22Rv1 (cell line): ENCODE measurements at regions not wholly inside any gene's neighbourhood (a gene's known extent, or its start where the extent isn't known, plus 50 kb on each side); places are given as distances from the start of the nearest gene placed in this dataset.

Experiments used
- ZFX ChIP-seq: fragments of 450-650 bp; IDR thresholded peaks from 2 replicates; pipeline ENCODE4 v1.6.1; 2017; ENCODE audit warnings: antibody characterized with exemption, borderline replicate concordance
- TF ChIP-seq, protein P1 (sequence below): fragments of 450-650 bp; IDR thresholded peaks from 2 replicates; pipeline ENCODE4 v1.5.1; 2017; ENCODE audit warnings: mild to moderate bottlenecking

- TF ChIP-seq, protein P1, sequence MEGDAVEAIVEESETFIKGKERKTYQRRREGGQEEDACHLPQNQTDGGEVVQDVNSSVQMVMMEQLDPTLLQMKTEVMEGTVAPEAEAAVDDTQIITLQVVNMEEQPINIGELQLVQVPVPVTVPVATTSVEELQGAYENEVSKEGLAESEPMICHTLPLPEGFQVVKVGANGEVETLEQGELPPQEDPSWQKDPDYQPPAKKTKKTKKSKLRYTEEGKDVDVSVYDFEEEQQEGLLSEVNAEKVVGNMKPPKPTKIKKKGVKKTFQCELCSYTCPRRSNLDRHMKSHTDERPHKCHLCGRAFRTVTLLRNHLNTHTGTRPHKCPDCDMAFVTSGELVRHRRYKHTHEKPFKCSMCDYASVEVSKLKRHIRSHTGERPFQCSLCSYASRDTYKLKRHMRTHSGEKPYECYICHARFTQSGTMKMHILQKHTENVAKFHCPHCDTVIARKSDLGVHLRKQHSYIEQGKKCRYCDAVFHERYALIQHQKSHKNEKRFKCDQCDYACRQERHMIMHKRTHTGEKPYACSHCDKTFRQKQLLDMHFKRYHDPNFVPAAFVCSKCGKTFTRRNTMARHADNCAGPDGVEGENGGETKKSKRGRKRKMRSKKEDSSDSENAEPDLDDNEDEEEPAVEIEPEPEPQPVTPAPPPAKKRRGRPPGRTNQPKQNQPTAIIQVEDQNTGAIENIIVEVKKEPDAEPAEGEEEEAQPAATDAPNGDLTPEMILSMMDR: no peak
- no peak for TF ChIP-seq ZFX
Observed at GRCh38 chr7:68244389-68244788, 1247.8 kb downstream of the TYW1 start.
